GM18511 (cell line): ENCODE measurements at regions not wholly inside any gene's neighbourhood (a gene's known extent, or its start where the extent isn't known, plus 50 kb on each side); places are given as distances from the start of the nearest gene placed in this dataset.

Experiments
- ATAC-seq: cut with Tn5 transposase; IDR thresholded peaks from one replicate; pipeline ENCODE4 v1.9.1; 2021; ENCODE audit warnings: mild to moderate bottlenecking, moderate library complexity; ENCODE audit not compliant: unreplicated experiment

GRCh38 chr6:12420626-12421025 is 130.5 kb downstream of the EDN1 start:
- ATAC-seq: no peak

GRCh38 chr6:12421596-12421995 is 131.4 kb downstream of the EDN1 start:
- no peak for ATAC-seq

- no peak for ATAC-seq
Measured at GRCh38 chr6:12422848-12423247, 132.7 kb downstream of the EDN1 start.

- ATAC-seq: no peak
Measured at GRCh38 chr6:12423832-12424231, 133.7 kb downstream of the EDN1 start.

GRCh38 chr6:12426121-12426520 is 136.0 kb downstream of the EDN1 start:
- no peak for ATAC-seq

GRCh38 chr6:12431023-12431422 is 140.9 kb downstream of the EDN1 start:
- ATAC-seq: no peak

GRCh38 chr6:12436224-12436623 is 146.1 kb downstream of the EDN1 start:
- no peak for ATAC-seq

GRCh38 chr6:12436683-12437082 is 146.5 kb downstream of the EDN1 start:
- ATAC-seq: no peak

- no peak for ATAC-seq
Measured at GRCh38 chr6:12439296-12439695, 149.1 kb downstream of the EDN1 start.

- no peak for ATAC-seq
Measured at GRCh38 chr6:12440981-12441380, 150.8 kb downstream of the EDN1 start.

GRCh38 chr6:12442455-12442854 is 152.3 kb downstream of the EDN1 start:
- ATAC-seq: no peak

- no peak for ATAC-seq
Measured at GRCh38 chr6:12446394-12446793, 156.2 kb downstream of the EDN1 start.

- ATAC-seq: no peak
Measured at GRCh38 chr6:12449447-12449846, 159.3 kb downstream of the EDN1 start.

GRCh38 chr6:12450467-12450866 is 160.3 kb downstream of the EDN1 start:
- ATAC-seq: no peak

- ATAC-seq: no peak
Measured at GRCh38 chr6:12456343-12456742, 166.2 kb downstream of the EDN1 start.

GRCh38 chr6:12457094-12457493 is 166.9 kb downstream of the EDN1 start:
- ATAC-seq: no peak

GRCh38 chr6:12458558-12458957 is 168.4 kb downstream of the EDN1 start:
- no peak for ATAC-seq

GRCh38 chr6:12459945-12460661 is 169.9 kb downstream of the EDN1 start:
- ATAC-seq: no peak

GRCh38 chr6:12467706-12468670 is 177.8 kb downstream of the EDN1 start:
- ATAC-seq: no peak

GRCh38 chr6:12472601-12473038 is 182.5 kb downstream of the EDN1 start:
- ATAC-seq: no peak

GRCh38 chr6:12473494-12473893 is 183.3 kb downstream of the EDN1 start:
- ATAC-seq: no peak
